Glomerular visceral epithelial cell (primary cell): ENCODE measurements at regions not wholly inside any gene's neighbourhood (a gene's known extent, or its start where the extent isn't known, plus 50 kb on each side); places are given as distances from the start of the nearest gene placed in this dataset.
A peak's percentile ranks its signal among the peaks of the same experiment; 100 is the strongest.
"Not testable (repeated sequence)": the region's sequence is repeated elsewhere in the genome, so short reads cannot be mapped to it uniquely, and the experiment has no call there.

Experiments
- DNase-seq: peaks from one replicate; pipeline ENCODE4 v3.0.0-alpha.2; 2016; ENCODE audit errors: extremely low spot score

DNA sequence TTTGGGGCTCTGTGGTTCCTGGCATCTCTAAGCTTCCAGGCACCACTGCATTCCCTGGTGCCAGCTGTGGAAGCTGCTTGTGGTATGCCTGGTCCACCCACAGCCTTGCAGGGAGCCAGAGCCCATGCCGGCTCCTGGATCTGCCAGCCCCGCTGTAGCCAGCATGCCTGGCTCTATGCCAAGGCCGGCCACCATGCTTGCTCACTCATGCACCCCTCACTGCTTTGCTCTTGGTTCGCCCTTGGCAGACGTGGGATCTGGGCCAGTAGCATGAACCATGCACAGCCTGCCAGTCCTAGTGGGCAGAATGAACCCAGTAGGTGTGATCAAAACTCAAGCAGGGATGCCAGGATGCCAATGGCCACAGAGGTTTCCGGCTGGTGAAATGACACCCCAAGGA lies 634.2 kb upstream of the TMEFF2 start:
- DNase-seq = no peak

DNA sequence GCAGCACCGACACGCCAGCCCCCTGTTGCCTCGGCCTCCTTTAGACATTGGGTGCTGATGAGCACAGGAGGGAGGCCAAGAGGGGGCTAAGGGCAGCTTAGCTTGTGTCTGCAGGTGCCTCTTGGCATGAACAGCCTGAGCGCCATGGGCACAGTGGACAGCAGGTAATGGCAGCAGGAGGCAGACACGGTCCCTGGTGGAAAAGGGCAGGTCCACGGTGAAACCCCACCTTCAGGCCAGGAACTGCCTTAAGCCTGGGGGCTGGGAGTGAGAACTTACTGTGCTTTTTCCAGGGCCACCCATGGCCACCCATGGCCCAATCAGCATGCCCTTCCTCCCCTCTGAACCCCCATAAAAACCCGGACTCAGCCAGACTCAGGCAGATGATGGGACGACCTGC lies 633.4 kb upstream of the TMEFF2 start:
- no peak for DNase-seq

GRCh38 chr2:192827735-192828134 lies 633.0 kb upstream of the TMEFF2 start:
- DNase-seq = no peak

- DNase-seq = no peak
These were observed 619.6 kb upstream of the TMEFF2 start for GRCh38 chr2:192814376-192814775.

GRCh38 chr2:192813341-192813740 lies 618.6 kb upstream of the TMEFF2 start:
- no peak for DNase-seq

- no peak for DNase-seq
These were observed 614.4 kb upstream of the TMEFF2 start for GRCh38 chr2:192809173-192809572.

GRCh38 chr2:192783643-192784042 lies 588.9 kb upstream of the TMEFF2 start:
- no peak for DNase-seq

DNA sequence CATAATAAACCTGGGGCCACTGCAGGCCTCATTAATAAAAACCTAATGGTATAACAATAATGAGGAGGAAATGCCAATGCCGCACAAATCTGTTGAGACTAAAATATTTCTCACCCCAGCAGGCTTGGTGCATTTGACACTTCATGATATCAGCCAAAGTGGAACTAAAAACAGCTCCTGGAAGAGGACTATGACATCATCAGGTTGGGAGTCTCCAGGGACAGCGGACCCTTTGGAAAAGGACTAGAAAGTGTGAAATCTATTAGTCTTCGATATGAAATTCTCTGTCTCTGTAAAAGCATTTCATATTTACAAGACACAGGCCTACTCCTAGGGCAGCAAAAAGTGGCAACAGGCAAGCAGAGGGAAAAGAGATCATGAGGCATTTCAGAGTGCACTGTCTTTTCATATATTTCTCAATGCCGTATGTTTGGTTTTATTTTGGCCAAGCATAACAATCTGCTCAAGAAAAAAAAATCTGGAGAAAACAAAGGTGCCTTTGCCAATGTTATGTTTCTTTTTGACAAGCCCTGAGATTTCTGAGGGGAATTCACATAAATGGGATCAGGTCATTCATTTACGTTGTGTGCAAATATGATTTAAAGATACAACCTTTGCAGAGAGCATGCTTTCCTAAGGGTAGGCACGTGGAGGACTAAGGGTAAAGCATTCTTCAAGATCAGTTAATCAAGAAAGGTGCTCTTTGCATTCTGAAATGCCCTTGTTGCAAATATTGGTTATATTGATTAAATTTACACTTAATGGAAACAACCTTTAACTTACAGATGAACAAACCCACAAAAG lies 580.9 kb upstream of the TMEFF2 start:
- DNase-seq = no peak

DNA sequence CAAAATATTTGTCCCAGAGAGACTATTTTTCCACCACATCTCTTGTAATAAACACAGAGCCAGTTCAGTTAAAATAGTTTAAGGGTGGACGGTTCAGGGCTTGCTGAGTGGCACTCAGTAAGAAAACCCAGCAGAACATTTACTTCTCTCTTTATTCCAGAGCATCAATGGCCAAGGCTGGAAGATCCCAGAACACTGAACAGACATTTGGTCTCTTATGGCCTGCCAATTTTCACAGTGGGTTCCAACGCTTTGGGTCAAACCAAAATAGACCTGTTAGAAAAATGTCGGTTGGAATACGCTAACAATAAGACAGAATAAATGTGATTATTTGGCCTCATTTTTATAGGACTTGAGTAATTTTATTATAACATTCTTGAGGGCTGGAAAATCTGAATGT lies 580.3 kb upstream of the TMEFF2 start:
- no peak for DNase-seq

- no peak for DNase-seq
These were observed 578.3 kb upstream of the TMEFF2 start for GRCh38 chr2:192773044-192773443.

DNA sequence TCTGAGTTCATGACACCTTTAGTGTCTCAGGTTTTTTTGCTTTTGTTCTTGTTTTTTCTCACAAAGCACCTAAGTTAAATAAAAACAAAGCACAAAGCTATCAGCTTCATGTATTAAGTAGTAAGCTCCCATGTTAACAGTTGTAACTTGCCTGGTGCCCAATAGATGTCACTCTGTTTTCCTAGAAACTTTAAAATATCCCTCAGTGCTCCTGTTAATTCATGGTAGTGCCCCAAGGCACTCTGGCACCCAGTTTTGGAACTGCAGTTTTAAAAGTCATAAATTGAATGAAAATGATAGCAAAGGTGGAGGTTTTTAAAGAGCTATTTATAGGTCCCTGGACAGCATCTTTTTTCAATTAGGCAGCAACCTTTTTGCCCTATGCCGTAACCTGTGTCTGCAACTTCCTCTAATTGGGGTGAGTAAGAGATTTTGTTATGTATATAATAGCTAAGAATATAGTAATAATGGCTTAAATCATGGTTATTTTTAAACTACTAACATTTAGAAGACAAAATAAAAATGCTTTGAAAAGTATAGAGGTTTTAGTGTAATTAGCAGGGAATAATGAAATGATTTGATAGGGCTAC lies 555.0 kb upstream of the TMEFF2 start:
- DNase-seq = peak; percentile 15

DNA sequence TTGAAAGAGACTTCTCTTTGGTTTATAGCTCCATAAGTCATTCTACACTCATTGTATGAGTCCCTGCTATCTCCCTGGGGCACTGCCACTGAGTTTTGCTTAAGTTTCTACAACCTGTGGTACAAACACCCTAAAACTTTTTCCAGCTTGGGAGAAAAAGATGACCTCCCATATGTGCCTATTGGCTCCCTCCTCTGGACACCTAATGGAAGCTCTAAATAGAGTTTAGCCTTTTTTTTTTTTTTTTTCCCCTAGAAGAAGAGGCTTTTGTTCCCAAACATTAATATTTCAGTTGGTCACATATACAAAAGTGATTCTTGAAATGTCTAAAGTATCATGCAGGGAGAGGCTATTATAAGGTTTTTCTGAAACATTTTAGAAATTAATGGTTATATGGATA lies 547.2 kb upstream of the TMEFF2 start:
- DNase-seq = no peak

DNA sequence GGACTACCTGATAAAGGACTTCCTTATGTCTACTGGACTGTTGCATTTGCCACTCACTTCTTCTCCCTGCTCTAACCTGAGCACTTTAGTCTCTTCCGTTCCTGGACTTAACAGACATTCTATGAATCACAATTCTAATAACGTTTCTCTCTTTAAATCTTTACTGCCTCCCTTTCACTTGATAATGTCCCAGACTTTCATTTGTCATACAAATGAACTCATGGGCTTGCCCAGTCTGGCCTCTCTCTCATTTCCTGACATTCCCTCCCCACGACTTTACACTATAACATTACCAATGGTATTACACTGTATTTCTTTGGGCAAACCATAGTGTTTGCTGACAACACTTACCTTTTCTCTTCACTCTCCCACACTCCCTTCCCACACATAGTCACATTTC lies 540.7 kb upstream of the TMEFF2 start:
- no peak for DNase-seq

DNA sequence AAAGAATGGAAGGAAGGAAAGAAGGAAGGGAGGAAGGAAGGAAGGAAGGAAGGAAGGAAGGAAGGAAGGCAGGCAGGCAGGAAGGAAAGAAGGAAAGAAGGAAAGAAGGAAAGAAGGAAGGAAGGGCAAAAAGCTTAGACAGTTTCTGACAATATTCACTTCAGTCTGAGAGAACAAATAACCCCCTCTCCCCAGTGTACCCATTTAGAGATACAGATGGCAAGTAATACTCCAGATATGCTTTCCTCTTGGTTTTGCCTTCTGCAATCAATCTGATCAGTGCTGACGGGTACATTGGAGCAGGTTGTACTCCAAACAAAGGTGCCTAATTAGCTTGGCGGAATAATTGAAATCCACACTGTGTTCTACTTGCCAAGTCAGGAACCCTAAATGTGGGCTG lies 534.6 kb upstream of the TMEFF2 start:
- no peak for DNase-seq

GRCh38 chr2:192725991-192726390 lies 531.3 kb upstream of the TMEFF2 start:
- no peak for DNase-seq

GRCh38 chr2:192719629-192720028 lies 524.9 kb upstream of the TMEFF2 start:
- DNase-seq = no peak

DNA sequence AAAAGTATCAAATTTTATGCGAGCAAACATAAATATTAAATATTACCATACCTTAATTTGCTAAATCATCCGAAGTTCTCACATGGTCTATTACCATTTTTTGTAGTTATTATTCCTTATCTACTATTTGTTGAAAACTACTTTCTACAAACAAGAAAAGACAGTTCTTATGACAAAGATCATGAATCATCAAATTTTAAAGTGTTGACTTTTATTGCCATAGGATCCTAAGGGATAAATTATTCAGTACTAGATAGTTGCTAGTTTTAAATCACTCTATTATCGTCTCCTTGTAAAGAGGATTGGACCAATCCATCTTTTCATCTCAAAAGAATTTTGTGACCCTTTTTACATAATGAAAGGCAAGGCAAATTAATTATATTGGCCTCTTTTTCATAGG lies 523.6 kb upstream of the TMEFF2 start:
- DNase-seq = no peak

DNA sequence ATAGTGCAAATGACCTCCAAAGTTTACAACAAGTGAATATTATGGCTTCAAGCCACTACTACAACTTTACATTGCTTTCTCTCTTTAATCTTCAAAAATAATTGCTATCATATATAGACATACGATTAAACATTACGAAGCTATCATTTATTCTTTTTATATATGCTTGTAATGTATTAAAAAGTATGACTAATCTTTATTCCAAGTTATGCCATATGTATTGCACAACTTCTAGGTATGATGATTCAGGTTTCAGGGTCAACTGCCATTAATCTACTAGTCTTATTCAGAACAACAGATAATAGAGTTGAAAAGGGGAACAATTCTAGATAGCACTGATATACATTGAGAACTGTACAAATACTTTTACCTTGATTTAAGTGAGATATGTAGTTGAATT lies 506.2 kb upstream of the TMEFF2 start:
- no peak for DNase-seq

GRCh38 chr2:192697880-192698279 lies 503.1 kb upstream of the TMEFF2 start:
- no peak for DNase-seq

- no peak for DNase-seq
These were observed 502.1 kb upstream of the TMEFF2 start for GRCh38 chr2:192696857-192697256.

DNA sequence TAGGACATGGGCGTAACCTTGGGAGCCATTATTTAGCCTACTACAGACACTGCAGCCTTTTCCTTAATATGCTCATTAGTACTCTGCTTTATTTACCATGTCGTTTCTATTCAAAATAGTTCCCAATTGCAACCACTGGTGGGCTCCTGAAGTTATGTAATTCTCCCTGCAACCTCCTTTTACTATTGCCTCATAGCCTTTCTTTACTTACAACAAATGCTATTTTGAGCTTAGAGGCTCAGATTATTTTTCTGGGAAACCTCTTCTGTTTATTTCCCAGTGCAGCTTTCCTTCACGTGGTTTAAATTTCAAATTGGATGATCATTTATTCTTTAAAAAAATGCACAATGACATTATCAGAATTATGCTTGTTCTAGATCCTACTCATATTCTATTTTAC lies 492.3 kb upstream of the TMEFF2 start:
- DNase-seq = no peak

GRCh38 chr2:192682511-192682910 lies 487.8 kb upstream of the TMEFF2 start:
- not testable (repeated sequence) for DNase-seq

DNA sequence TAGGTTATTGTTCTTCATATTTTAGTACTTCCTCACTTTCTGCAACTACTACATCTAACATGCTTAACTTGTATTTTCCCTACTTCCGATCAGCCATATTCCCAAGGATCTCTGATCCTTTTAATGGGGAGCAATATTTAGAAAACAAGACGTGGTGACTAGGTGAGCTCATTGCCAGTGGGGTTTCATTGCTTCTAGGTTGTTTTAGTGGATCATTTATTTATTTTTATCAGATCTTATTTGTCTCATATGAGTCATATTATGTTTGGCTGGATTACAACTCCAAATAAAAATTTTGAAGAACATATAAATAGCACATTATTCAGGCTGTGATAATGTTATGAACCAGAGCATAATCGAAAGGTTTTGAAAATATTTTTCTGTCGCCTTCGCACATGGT lies 480.9 kb upstream of the TMEFF2 start:
- no peak for DNase-seq
